Neural progenitor cell (in vitro differentiated cells): ENCODE measurements at regions not wholly inside any gene's neighbourhood (a gene's known extent, or its start where the extent isn't known, plus 50 kb on each side); places are given as distances from the start of the nearest gene placed in this dataset.

Experiments used
- DNase-seq: peaks from one replicate; pipeline ENCODE4 v3.0.0-alpha.2; 2016; ENCODE audit warnings: low spot score
- H2AFZ ChIP-seq: fragments of 200-600 bp; sonication (generic); replicated peaks from 2 replicates; pipeline ENCODE4 v1.6.1; 2016; ENCODE audit warnings: antibody characterized with exemption
- H3F3A ChIP-seq: fragments of 200-600 bp; sonication (generic); 2 replicates; pipeline ENCODE4 v1.6.1; 2016; ENCODE audit warnings: antibody characterized with exemption, low read depth
- H3K27ac ChIP-seq: fragments of 200-600 bp; sonication (generic); 2 replicates; pipeline ENCODE4 v1.5.1; 2016; ENCODE audit warnings: mild to moderate bottlenecking
- H3K27me3 ChIP-seq: fragments of 200-600 bp; sonication (generic); 2 replicates; pipeline ENCODE4 v1.6.1; 2016; ENCODE audit warnings: mild to moderate bottlenecking, moderate library complexity
- H3K36me3 ChIP-seq: fragments of 200-600 bp; sonication (generic); 2 replicates; pipeline ENCODE4 v1.5.1; 2016
- H3K4me1 ChIP-seq: fragments of 200-600 bp; sonication (generic); 2 replicates; pipeline ENCODE4 v1.6.1; 2016; ENCODE audit warnings: mixed run types
- H3K4me2 ChIP-seq: fragments of 200-600 bp; sonication (generic); 2 replicates; pipeline ENCODE4 v1.6.1; 2016
- H3K4me3 ChIP-seq: fragments of 200-600 bp; sonication (generic); 2 replicates; pipeline ENCODE4 v1.5.1; 2016
- H3K79me2 ChIP-seq: fragments of 200-600 bp; sonication (generic); 2 replicates; pipeline ENCODE4 v1.6.1; 2016; ENCODE audit warnings: low read depth
- H3K9ac ChIP-seq: fragments of 200-600 bp; sonication (generic); 2 replicates; pipeline ENCODE4 v1.6.1; 2016
- H3K9me3 ChIP-seq: fragments of 200-600 bp; sonication (generic); 2 replicates; pipeline ENCODE4 v1.5.1; 2016; ENCODE audit warnings: low read depth
- H4K20me1 ChIP-seq: fragments of 200-600 bp; sonication (generic); 2 replicates; pipeline ENCODE4 v1.6.1; 2016; ENCODE audit warnings: low read depth
- H3K27ac Mint-ChIP-seq: 3 replicates; pipeline ENCODE4 v1.8.0; 2021; ENCODE audit warnings: mixed read lengths
- H3K27me3 Mint-ChIP-seq: 2 replicates; pipeline ENCODE4 v1.8.0; 2022; ENCODE audit warnings: low read depth, mild to moderate bottlenecking, inconsistent platforms, moderate library complexity, mixed read lengths; ENCODE audit not compliant: insufficient read depth
- H3K36me3 Mint-ChIP-seq: 3 replicates; pipeline ENCODE4 v1.8.0; 2021; ENCODE audit warnings: mixed read lengths
- H3K4me1 Mint-ChIP-seq: 3 replicates; pipeline ENCODE4 v1.8.0; 2021; ENCODE audit warnings: mixed read lengths
- H3K4me3 Mint-ChIP-seq: 3 replicates; pipeline ENCODE4 v1.8.0; 2021; ENCODE audit warnings: mild to moderate bottlenecking, moderate library complexity, mixed read lengths
- H3K9me3 Mint-ChIP-seq: 3 replicates; pipeline ENCODE4 v1.8.0; 2020; ENCODE audit warnings: mixed read lengths
- EZH2 ChIP-seq: fragments of 200-600 bp; sonication (generic); IDR thresholded peaks from 2 replicates; pipeline ENCODE4 v1.6.1; 2017; ENCODE audit warnings: antibody characterized with exemption, mild to moderate bottlenecking, moderate library complexity
- EZH2phosphoT487 ChIP-seq: fragments of 200-600 bp; sonication (generic); IDR thresholded peaks from 2 replicates; pipeline ENCODE4 v1.6.1; 2017; ENCODE audit warnings: antibody characterized with exemption
- TF ChIP-seq, protein P1 (sequence below): fragments of 200-600 bp; sonication (generic); IDR thresholded peaks from 2 replicates; pipeline ENCODE4 v1.5.1; 2017; ENCODE audit warnings: antibody characterized with exemption, mild to moderate bottlenecking

- no peak for DNase-seq
- Histone ChIP-seq H3F3A (no peaks in the 10 kb centered on the region), H4K20me1 (no peaks in the 10 kb centered on the region), H3K9me3 (no peaks in the 10 kb centered on the region), H3K79me2 (no peaks in the 10 kb centered on the region), H3K4me1 (no peaks in the 10 kb centered on the region), H3K36me3 (no peaks in the 10 kb centered on the region), H3K27me3 (no peaks in the 10 kb centered on the region), H3K27ac (no peak overlapping the region), H3K9ac (no peak overlapping the region), H2AFZ (no peak overlapping the region), H3K4me2 (no peak overlapping the region), H3K4me3 (no peak overlapping the region)
- TF ChIP-seq EZH2phosphoT487 (no peak), EZH2 (no peak)
- TF ChIP-seq, protein P1, sequence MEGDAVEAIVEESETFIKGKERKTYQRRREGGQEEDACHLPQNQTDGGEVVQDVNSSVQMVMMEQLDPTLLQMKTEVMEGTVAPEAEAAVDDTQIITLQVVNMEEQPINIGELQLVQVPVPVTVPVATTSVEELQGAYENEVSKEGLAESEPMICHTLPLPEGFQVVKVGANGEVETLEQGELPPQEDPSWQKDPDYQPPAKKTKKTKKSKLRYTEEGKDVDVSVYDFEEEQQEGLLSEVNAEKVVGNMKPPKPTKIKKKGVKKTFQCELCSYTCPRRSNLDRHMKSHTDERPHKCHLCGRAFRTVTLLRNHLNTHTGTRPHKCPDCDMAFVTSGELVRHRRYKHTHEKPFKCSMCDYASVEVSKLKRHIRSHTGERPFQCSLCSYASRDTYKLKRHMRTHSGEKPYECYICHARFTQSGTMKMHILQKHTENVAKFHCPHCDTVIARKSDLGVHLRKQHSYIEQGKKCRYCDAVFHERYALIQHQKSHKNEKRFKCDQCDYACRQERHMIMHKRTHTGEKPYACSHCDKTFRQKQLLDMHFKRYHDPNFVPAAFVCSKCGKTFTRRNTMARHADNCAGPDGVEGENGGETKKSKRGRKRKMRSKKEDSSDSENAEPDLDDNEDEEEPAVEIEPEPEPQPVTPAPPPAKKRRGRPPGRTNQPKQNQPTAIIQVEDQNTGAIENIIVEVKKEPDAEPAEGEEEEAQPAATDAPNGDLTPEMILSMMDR = no peak
- H3K27me3 Mint-ChIP-seq = peaks cover 4% of the 10 kb centered on the region
- no peak overlapping the region for H3K27ac Mint-ChIP-seq
- H3K4me1 Mint-ChIP-seq = no peaks in the 10 kb centered on the region
- peaks cover 2% of the 10 kb centered on the region for H3K9me3 Mint-ChIP-seq
- no peaks in the 10 kb centered on the region for H3K36me3 Mint-ChIP-seq
- H3K4me3 Mint-ChIP-seq = no peak overlapping the region
Observed at GRCh38 chr20:17858450-17859001, 110.1 kb downstream of the SNX5 start.

DNA sequence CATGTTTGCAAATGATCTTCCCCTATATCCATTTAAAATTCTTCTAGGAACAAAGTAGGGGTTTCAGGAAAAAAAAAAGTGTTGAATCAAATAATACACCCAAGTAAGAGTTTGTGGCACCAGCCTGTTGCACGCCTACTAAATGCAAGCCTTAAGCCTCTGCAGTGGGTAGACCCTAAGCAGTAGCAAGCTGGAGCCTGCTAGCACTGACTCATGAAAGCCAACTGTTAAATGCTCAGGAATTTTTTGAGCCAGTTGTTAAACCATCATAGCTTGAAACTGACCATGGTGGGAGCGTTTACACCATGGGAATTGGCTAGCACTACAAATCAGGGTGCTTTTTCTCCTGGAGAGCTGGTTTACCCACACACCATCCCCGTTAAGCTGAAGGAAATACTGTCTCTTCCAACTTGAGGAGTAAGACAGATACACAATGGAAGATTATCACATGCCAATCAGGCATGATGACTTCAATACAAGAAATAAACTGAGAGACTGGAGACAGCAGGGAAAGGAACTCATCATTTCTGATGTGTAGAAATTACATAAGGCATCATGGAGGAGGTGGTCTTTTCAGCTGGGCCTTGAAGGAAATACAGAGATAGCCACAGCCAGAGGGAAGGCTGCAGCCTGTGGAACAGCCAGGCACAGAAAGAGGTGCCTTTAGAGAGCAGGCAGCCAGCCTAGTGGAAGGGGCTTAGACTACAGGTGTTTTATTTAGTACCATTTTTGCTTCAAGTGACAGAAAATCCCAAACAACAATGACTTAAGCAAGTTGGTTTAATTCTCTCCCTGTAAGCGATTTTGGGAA, 110.8 kb downstream of the SNX5 start:
- H3K4me2 ChIP-seq = no peak overlapping the region
- no peak overlapping the region for H3K9ac ChIP-seq
- H3K79me2 ChIP-seq = no peaks in the 10 kb centered on the region
- Mint-ChIP-seq H3K27ac (no peak overlapping the region), H3K9me3 (peaks cover 2% of the 10 kb centered on the region), H3K4me1 (no peaks in the 10 kb centered on the region), H3K27me3 (peaks cover 4% of the 10 kb centered on the region), H3K4me3 (no peak overlapping the region), H3K36me3 (no peaks in the 10 kb centered on the region)
- no peak overlapping the region for H2AFZ ChIP-seq
- no peaks in the 10 kb centered on the region for H3F3A ChIP-seq
- no peaks in the 10 kb centered on the region for H3K4me1 ChIP-seq
- no peaks in the 10 kb centered on the region for H3K27me3 ChIP-seq
- DNase-seq = no peak
- no peak overlapping the region for H3K4me3 ChIP-seq
- TF ChIP-seq EZH2phosphoT487 = no peak
- no peak for TF ChIP-seq EZH2
- TF ChIP-seq, protein P1 = no peak
- no peak overlapping the region for H3K27ac ChIP-seq
- no peaks in the 10 kb centered on the region for H4K20me1 ChIP-seq
- H3K9me3 ChIP-seq = no peaks in the 10 kb centered on the region
- no peaks in the 10 kb centered on the region for H3K36me3 ChIP-seq

DNA sequence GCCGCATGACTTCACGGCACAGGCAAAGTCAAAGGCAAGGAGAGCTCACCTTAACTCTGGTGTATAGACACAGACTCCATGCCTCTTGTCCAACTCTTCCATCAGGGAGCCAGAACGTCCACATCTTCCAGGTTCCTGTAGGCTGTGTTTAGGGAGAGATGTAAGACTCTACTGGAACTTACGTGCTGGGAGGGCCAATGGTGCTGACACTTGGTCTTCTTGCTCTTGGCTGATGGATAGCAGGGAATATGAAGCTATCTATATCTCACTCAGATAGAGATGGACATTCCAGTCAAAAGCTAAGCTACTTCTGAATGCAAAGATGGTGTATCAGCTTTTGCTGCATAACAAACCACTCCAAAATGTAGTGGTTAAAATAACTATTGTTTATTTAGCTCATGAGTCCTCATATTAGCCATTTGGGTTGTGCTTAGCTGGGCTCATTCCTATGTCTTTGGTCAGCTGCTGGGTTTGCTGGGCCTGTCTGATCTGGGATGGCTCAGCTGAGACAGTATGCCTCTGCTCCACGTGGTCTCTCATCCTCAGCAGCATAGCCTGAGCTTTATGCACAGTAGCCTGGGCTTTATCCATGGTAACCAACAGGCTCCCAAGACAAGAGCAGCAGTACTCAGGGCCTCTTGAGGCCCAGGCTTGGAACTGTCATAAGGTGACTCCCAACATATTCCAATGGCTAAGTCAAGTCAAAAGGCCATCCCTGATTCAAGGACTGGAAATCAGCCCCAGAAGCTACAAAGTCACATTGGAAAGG, 111.6 kb downstream of the SNX5 start:
- no peak overlapping the region for H3K4me2 ChIP-seq
- H3K27me3 ChIP-seq = no peaks in the 10 kb centered on the region
- TF ChIP-seq, protein P1 = no peak
- TF ChIP-seq EZH2 (no peak), EZH2phosphoT487 (no peak)
- no peaks in the 10 kb centered on the region for H3F3A ChIP-seq
- no peak overlapping the region for H2AFZ ChIP-seq
- no peaks in the 10 kb centered on the region for H4K20me1 ChIP-seq
- H3K9me3 ChIP-seq = no peaks in the 10 kb centered on the region
- no peak overlapping the region for H3K4me3 ChIP-seq
- H3K27me3 Mint-ChIP-seq = peaks cover under 1% of the 10 kb centered on the region
- H3K4me1 ChIP-seq = no peaks in the 10 kb centered on the region
- H3K4me1 Mint-ChIP-seq = no peaks in the 10 kb centered on the region
- no peak overlapping the region for H3K9ac ChIP-seq
- peaks cover 2% of the 10 kb centered on the region for H3K9me3 Mint-ChIP-seq
- no peak overlapping the region for H3K27ac ChIP-seq
- no peaks in the 10 kb centered on the region for H3K79me2 ChIP-seq
- no peaks in the 10 kb centered on the region for H3K36me3 ChIP-seq
- DNase-seq = no peak
- H3K27ac Mint-ChIP-seq = no peak overlapping the region
- no peak overlapping the region for H3K4me3 Mint-ChIP-seq
- H3K36me3 Mint-ChIP-seq = no peaks in the 10 kb centered on the region
